ENCODE measurements at regions not wholly inside any gene's neighbourhood (a gene's known extent, or its start where the extent isn't known, plus 50 kb on each side); places are given as distances from the start of the nearest gene placed in this dataset.
A peak's percentile ranks its signal among the peaks of the same experiment; 100 is the strongest.
"Not testable (repeated sequence)": the region's sequence is repeated elsewhere in the genome, so short reads cannot be mapped to it uniquely, and the experiment has no call there.

DNA sequence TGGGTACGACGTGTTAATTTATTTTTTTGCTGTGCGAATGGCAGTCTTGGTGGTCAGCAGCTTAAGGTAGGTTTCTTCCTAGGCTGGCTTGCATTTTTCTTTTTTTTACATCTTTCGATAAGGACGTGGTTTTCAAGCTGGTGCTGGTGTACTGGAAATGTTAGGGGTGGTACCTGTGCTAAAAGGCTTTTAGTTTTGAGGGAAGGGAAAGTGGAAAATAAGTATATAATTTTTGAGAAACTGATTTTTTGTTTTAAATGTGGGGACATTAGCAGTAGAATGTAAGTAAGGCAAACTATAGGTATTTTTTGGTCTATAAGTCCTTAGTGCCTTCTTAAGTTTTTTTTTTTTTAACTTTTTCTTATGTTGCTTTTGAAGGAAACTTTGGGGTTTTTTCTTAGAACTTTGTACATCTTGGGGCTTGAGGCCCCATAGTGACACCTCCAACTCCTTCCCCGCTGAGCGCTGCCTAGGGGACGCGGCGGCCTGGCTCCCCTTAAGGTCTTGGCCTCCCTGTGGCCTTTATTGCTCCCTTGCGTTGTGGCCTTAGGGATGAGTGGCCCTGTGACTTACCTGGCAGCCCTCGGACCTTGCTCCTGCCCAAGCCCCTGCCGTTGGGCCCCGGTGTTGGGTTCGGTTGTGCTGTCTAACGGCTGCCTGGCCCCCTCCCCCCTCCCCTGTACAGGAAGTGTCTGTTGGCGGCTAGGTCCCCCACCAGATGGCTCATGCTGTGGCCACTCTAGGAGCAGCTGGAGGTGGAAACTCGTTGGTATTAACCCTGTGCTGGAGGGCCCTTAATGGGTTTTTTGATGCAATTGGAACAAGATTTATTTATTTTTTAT is 88.0 kb upstream of the RPRML start:
- Histone ChIP-seq H2AFZ (ENCODE audit: low read length, unreplicated experiment) (peak overlapping the region; percentile 71), H3K27ac (ENCODE audit: low read depth, low read length) (peak overlapping the region; percentile 48), H3K36me3 (ENCODE audit: insufficient read depth, low read length) (peaks cover 11% of the 10 kb centered on the region), H3K4me1 (ENCODE audit: control insufficient read depth, insufficient read depth, low read length, unreplicated experiment) (peaks cover 23% of the 10 kb centered on the region), H3K27me3 (ENCODE audit: insufficient read depth, low read length) (no peaks in the 10 kb centered on the region), H3K79me2 (ENCODE audit: control insufficient read depth, insufficient read depth, low read length, unreplicated experiment) (peaks cover 5% of the 10 kb centered on the region), H3K4me3 (ENCODE audit: low read depth, low read length) (peak overlapping the region; percentile 76)

DNA sequence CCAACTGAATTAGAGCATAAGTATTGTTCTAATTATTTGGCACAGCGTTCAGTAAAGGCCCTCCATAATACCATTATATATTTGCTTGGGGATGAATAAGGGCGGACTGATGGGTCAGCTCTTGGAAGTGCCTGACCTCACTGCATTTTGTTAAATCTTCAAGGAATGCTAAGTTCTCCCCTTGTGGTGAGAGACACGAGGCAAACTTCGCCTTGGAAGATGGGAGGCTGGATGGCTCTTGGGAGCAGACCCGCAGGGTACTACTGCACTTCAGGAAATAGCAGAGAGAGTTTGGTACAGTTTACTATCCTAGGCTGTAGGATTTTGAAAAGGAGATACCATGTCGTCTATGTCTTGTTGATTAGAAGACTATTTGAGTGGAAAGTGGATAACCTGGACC is 87.0 kb upstream of the RPRML start:
- no peak overlapping the region for H2AFZ ChIP-seq (ENCODE audit: low read length, unreplicated experiment)
- H3K27me3 ChIP-seq (ENCODE audit: insufficient read depth, low read length) = no peaks in the 10 kb centered on the region
- H3K79me2 ChIP-seq (ENCODE audit: control insufficient read depth, insufficient read depth, low read length, unreplicated experiment) = peaks cover 5% of the 10 kb centered on the region
- peaks cover 21% of the 10 kb centered on the region for H3K4me1 ChIP-seq (ENCODE audit: control insufficient read depth, insufficient read depth, low read length, unreplicated experiment)
- H3K36me3 ChIP-seq (ENCODE audit: insufficient read depth, low read length) = peaks cover 11% of the 10 kb centered on the region
- peak overlapping the region; percentile 76 for H3K4me3 ChIP-seq (ENCODE audit: low read depth, low read length)
- no peak overlapping the region for H3K27ac ChIP-seq (ENCODE audit: low read depth, low read length)

DNA sequence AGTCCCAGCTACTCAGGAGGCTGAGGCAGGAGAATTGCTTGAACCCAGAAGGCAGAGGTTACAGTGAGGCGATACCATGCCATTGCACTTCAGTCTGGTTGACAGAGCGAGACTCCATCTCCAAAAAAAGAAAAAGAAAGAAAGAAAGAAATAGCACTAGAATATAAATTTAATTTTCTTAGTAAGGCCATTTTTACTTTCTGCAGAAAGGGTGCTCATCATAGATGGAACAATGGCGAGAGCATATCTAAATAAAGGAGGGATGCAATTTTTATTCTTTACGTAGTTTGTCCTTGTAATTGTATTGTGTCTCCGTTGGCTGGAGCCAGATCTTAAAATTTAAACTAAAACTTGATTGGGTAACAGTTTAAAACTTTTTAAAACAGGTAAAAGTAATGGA is 85.6 kb upstream of the RPRML start:
- H3K27me3 ChIP-seq (ENCODE audit: insufficient read depth, low read length) = no peaks in the 10 kb centered on the region
- H3K27ac ChIP-seq (ENCODE audit: low read depth, low read length) = no peak overlapping the region

DNA sequence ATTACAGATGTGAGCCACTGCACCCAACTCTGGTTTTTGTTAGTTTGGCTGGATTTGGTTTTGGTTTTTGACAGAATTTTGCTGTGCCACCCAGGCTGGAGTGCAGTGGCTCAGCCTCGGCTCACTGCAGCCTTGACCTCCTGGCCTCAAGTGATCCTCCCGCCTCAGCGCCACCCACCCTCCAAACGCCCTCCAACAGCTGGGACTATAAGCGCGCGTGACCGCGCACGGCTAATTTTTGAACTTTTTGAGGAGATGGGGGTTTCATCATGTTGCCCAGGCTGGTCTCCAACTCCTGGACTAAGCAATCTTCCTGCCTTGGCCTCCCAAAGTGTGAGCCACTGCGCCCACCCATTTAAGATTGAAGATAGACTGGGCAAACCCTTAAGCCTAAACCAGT is 84.4 kb upstream of the RPRML start:
- H3K4me3 ChIP-seq (ENCODE audit: low read depth, low read length) = no peak overlapping the region
- no peaks in the 10 kb centered on the region for H3K27me3 ChIP-seq (ENCODE audit: insufficient read depth, low read length)
- H2AFZ ChIP-seq (ENCODE audit: low read length, unreplicated experiment) = no peak overlapping the region
- peaks cover 5% of the 10 kb centered on the region for H3K79me2 ChIP-seq (ENCODE audit: control insufficient read depth, insufficient read depth, low read length, unreplicated experiment)
- H3K27ac ChIP-seq (ENCODE audit: low read depth, low read length) = no peak overlapping the region
- peaks cover 5% of the 10 kb centered on the region for H3K4me1 ChIP-seq (ENCODE audit: control insufficient read depth, insufficient read depth, low read length, unreplicated experiment)
- peaks cover 11% of the 10 kb centered on the region for H3K36me3 ChIP-seq (ENCODE audit: insufficient read depth, low read length)

More for the DNA sequence above, 85.6 kb upstream of the RPRML start:
- Histone ChIP-seq H3K79me2 (ENCODE audit: control insufficient read depth, insufficient read depth, low read length, unreplicated experiment) (peaks cover 5% of the 10 kb centered on the region), H2AFZ (ENCODE audit: low read length, unreplicated experiment) (no peak overlapping the region), H3K4me1 (ENCODE audit: control insufficient read depth, insufficient read depth, low read length, unreplicated experiment) (peaks cover 7% of the 10 kb centered on the region), H3K4me3 (ENCODE audit: low read depth, low read length) (no peak overlapping the region), H3K36me3 (ENCODE audit: insufficient read depth, low read length) (peaks cover 11% of the 10 kb centered on the region)

DNA sequence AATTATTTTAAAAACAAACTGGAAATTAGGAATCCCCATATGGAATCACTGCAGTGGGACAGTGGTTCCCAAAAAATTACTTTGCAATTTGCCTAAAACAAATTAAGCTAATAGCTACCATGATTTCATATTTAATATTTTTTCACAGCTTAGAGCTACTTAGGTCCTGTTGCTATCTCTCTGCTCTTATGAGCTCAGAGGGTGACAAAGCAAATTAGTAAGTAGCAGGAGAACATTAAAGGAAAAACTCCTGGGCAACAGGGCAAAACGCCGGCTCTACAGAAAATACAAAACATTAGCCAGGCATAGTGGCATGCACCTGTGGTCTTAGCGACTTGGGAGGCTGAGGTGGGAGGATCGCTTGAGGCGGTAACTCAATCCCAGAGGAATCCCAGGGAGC is 83.8 kb upstream of the RPRML start:
- not testable (repeated sequence) for H3K79me2 ChIP-seq (ENCODE audit: control insufficient read depth, insufficient read depth, low read length, unreplicated experiment); H2AFZ ChIP-seq (ENCODE audit: low read length, unreplicated experiment); H3K27me3 ChIP-seq (ENCODE audit: insufficient read depth, low read length); H3K4me3 ChIP-seq (ENCODE audit: low read depth, low read length); H3K27ac ChIP-seq (ENCODE audit: low read depth, low read length); H3K4me1 ChIP-seq (ENCODE audit: control insufficient read depth, insufficient read depth, low read length, unreplicated experiment)
- peaks cover 11% of the 10 kb centered on the region for H3K36me3 ChIP-seq (ENCODE audit: insufficient read depth, low read length)

DNA sequence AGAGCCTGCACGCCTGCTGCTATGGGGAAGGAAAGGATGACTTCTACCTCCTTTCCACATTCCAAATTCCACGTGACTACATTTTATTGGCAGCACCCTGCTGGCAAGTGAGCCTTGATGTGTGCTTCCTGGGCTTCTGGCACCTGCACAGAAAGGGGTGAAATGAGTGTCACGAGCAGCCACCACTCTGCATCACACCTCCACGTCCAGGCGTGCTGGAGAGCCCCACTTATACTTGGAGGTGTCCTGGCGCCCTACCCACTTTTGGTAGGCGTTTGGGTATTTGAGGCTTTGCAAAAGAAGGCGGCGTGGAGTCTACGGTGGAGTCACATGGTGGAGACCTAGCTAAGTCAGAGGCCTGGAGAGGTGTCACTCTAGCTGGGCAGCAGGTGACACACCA is 81.0 kb upstream of the RPRML start:
- H3K27ac ChIP-seq (ENCODE audit: low read depth, low read length); H3K27me3 ChIP-seq (ENCODE audit: insufficient read depth, low read length); H3K4me3 ChIP-seq (ENCODE audit: low read depth, low read length); H3K4me1 ChIP-seq (ENCODE audit: control insufficient read depth, insufficient read depth, low read length, unreplicated experiment); H3K79me2 ChIP-seq (ENCODE audit: control insufficient read depth, insufficient read depth, low read length, unreplicated experiment); H2AFZ ChIP-seq (ENCODE audit: low read length, unreplicated experiment): not testable (repeated sequence)
- peaks cover 10% of the 10 kb centered on the region for H3K36me3 ChIP-seq (ENCODE audit: insufficient read depth, low read length)

DNA sequence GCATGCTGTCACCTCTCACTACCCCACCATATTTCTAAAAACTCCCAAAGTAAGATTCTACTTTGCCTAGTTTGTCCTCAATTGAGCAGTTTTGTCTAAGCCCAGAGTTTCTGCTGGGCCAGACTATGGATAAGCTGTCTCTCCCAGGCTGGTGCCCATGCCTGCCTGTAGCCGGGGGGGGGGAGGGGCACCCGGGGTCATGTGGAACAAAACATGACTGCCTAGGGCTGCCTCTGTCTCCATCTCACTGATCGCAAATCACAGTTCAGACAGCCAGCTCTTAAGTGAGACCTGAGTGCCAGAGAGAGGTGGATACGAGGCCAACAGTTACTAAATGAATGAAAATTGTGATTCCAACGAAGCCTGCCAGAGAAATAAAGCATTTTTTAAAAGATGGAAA is 78.8 kb upstream of the RPRML start:
- H3K79me2 ChIP-seq (ENCODE audit: control insufficient read depth, insufficient read depth, low read length, unreplicated experiment) = no peaks in the 10 kb centered on the region
- H3K36me3 ChIP-seq (ENCODE audit: insufficient read depth, low read length) = no peaks in the 10 kb centered on the region
- H3K27ac ChIP-seq (ENCODE audit: low read depth, low read length) = no peak overlapping the region
- no peak overlapping the region for H2AFZ ChIP-seq (ENCODE audit: low read length, unreplicated experiment)
- H3K27me3 ChIP-seq (ENCODE audit: insufficient read depth, low read length) = no peaks in the 10 kb centered on the region
- H3K4me1 ChIP-seq (ENCODE audit: control insufficient read depth, insufficient read depth, low read length, unreplicated experiment) = no peaks in the 10 kb centered on the region
- no peak overlapping the region for H3K4me3 ChIP-seq (ENCODE audit: low read depth, low read length)

DNA sequence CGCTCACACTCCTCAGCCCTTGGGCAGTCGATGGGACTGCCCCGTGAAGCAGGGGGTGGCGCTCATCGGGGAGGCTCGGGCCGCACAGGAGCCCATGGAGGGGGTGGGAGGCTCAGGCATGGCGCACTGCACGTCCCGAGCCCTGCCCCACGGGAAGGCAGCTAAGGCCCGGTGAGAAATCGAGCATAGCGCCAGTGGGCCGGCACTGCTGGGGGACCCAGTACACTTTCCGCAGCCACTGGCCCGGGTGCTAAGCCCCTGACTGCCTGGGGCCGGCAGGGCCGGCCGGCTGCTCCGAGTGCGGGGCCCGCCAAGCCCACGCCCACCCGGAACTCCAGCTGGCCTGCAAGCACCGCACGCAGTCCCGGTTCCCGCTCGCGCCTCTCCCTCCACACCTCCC is 78.2 kb upstream of the RPRML start:
- H3K27ac ChIP-seq (ENCODE audit: low read depth, low read length); H3K79me2 ChIP-seq (ENCODE audit: control insufficient read depth, insufficient read depth, low read length, unreplicated experiment); H3K27me3 ChIP-seq (ENCODE audit: insufficient read depth, low read length); H3K4me1 ChIP-seq (ENCODE audit: control insufficient read depth, insufficient read depth, low read length, unreplicated experiment); H2AFZ ChIP-seq (ENCODE audit: low read length, unreplicated experiment); H3K36me3 ChIP-seq (ENCODE audit: insufficient read depth, low read length); H3K4me3 ChIP-seq (ENCODE audit: low read depth, low read length): not testable (repeated sequence)

DNA sequence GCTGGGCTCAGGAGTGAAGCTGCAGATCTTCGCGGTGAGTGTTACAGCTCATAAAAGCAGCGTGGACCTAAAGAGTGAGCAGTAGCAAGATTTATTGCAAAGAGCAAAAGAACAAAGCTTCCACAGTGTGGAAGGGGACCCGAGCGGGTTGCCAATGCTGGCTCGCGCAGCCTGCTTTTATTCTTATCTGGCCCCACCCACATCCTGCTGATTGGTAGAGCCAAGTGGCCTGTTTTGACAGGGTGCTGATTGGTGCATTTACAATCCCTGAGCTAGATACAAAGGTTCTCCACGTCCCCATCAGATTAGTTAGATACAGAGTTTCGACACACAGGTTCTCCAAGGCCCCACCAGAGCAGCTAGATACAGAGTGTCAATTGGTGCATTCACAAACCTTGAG is 77.6 kb upstream of the RPRML start:
- H3K79me2 ChIP-seq (ENCODE audit: control insufficient read depth, insufficient read depth, low read length, unreplicated experiment); H3K4me3 ChIP-seq (ENCODE audit: low read depth, low read length); H3K36me3 ChIP-seq (ENCODE audit: insufficient read depth, low read length); H3K4me1 ChIP-seq (ENCODE audit: control insufficient read depth, insufficient read depth, low read length, unreplicated experiment); H3K27me3 ChIP-seq (ENCODE audit: insufficient read depth, low read length); H3K27ac ChIP-seq (ENCODE audit: low read depth, low read length); H2AFZ ChIP-seq (ENCODE audit: low read length, unreplicated experiment): not testable (repeated sequence)
